ENCODE measurements at regions not wholly inside any gene's neighbourhood (a gene's known extent, or its start where the extent isn't known, plus 50 kb on each side); places are given as distances from the start of the nearest gene placed in this dataset.
"Not testable (repeated sequence)": the region's sequence is repeated elsewhere in the genome, so short reads cannot be mapped to it uniquely, and the experiment has no call there.

GRCh38 chr1:88608139-88608943 is 75.7 kb upstream of the PKN2 start:
- no peak for DNase-seq (ENCODE audit: low read depth in 2 of 2)

- DNase-seq (ENCODE audit: low read depth in 2 of 2): no peak
Measured at GRCh38 chr1:88609051-88609450, 75.0 kb upstream of the PKN2 start.

DNA sequence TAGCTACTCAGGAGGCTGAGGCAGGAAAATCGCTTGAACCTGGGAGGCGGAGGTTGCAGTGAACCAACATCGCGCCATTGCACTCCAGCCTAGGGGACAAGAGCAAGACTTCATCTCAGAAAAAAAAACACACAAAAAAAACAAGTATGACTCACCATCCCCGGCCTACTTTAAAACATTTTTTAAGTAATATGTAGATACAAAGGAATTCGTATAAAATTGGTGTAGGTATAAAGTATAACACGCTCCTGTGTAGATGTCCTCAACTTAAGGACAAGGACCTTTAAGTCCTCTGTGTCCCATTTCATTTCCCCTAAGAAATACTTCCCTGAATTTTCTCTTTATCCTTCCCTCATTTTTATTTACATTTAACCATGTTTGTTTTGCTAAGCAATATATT is 73.4 kb upstream of the PKN2 start:
- DNase-seq (ENCODE audit: low read depth in 2 of 2): no peak

- DNase-seq (ENCODE audit: low read depth in 2 of 2): no peak
Measured at GRCh38 chr1:88612292-88612691, 71.8 kb upstream of the PKN2 start.

DNA sequence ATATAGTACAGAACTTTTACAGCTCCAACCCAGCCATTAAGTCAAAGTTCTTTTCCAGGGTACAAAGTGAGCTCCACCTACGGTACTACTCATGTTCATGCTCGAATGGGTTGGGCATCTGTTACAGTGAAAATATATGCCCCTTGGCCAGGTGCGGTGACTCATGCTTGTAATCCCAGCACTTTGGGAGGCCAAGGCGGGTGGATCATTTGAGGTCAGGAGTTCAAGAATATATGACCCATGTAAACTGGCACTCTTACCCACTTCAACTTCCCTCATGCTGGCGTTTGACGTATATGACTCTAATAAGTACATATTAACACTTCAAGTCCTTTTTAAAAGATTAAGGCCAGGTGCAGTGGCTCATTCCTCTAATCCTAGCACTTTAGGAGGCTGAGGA is 71.3 kb upstream of the PKN2 start:
- DNase-seq (ENCODE audit: low read depth in 2 of 2): no peak

GRCh38 chr1:88618331-88618730 is 65.7 kb upstream of the PKN2 start:
- DNase-seq (ENCODE audit: low read depth in 2 of 2): no peak

GRCh38 chr1:88623101-88623500 is 61.0 kb upstream of the PKN2 start:
- not testable (repeated sequence) for DNase-seq (ENCODE audit: low read depth in 2 of 2)

All from stimulated activated CD8-positive, alpha-beta memory T cell treated with anti-CD3 and anti-CD28 coated beads, Interleukin-7, amount 100 ng/mL, for 1 hour (primary cell).